GM19025 (cell line): ENCODE measurements at regions not wholly inside any gene's neighbourhood (a gene's known extent, or its start where the extent isn't known, plus 50 kb on each side); places are given as distances from the start of the nearest gene placed in this dataset.

Source experiments
- ATAC-seq: cut with Tn5 transposase; IDR thresholded peaks from one replicate; pipeline ENCODE4 v1.9.1; 2021; ENCODE audit warnings: mild to moderate bottlenecking, low read depth, moderate library complexity; ENCODE audit not compliant: unreplicated experiment

GRCh38 chr1:79312438-79312837, 305.9 kb upstream of the ADGRL4 start:
- no peak for ATAC-seq

GRCh38 chr1:79310609-79311008, 304.1 kb upstream of the ADGRL4 start:
- no peak for ATAC-seq

- ATAC-seq, result no peak
These were observed 297.6 kb upstream of the ADGRL4 start for GRCh38 chr1:79304131-79304530.

GRCh38 chr1:79303040-79303439, 296.5 kb upstream of the ADGRL4 start:
- no peak for ATAC-seq

GRCh38 chr1:79302380-79302930, 295.9 kb upstream of the ADGRL4 start:
- ATAC-seq, result no peak

GRCh38 chr1:79295967-79296366, 289.4 kb upstream of the ADGRL4 start:
- ATAC-seq, result no peak

- no peak for ATAC-seq
These were observed 287.1 kb upstream of the ADGRL4 start for GRCh38 chr1:79293611-79294010.

- no peak for ATAC-seq
These were observed 284.5 kb upstream of the ADGRL4 start for GRCh38 chr1:79290927-79291474.

- no peak for ATAC-seq
These were observed 281.5 kb upstream of the ADGRL4 start for GRCh38 chr1:79287982-79288381.

- no peak for ATAC-seq
These were observed 279.1 kb upstream of the ADGRL4 start for GRCh38 chr1:79285667-79286066.

- no peak for ATAC-seq
These were observed 276.9 kb upstream of the ADGRL4 start for GRCh38 chr1:79283451-79283850.

- no peak for ATAC-seq
These were observed 274.9 kb upstream of the ADGRL4 start for GRCh38 chr1:79281442-79281841.

GRCh38 chr1:79271759-79272158, 265.2 kb upstream of the ADGRL4 start:
- no peak for ATAC-seq

GRCh38 chr1:79264975-79265818, 258.7 kb upstream of the ADGRL4 start:
- ATAC-seq, result no peak

GRCh38 chr1:79264285-79264684, 257.8 kb upstream of the ADGRL4 start:
- ATAC-seq, result no peak

GRCh38 chr1:79262745-79263258, 256.3 kb upstream of the ADGRL4 start:
- ATAC-seq, result no peak

GRCh38 chr1:79259390-79260336, 253.1 kb upstream of the ADGRL4 start:
- no peak for ATAC-seq

- no peak for ATAC-seq
These were observed 248.9 kb upstream of the ADGRL4 start for GRCh38 chr1:79255421-79255820.

GRCh38 chr1:79252598-79252997, 246.1 kb upstream of the ADGRL4 start:
- ATAC-seq, result no peak

GRCh38 chr1:79239840-79240239, 233.3 kb upstream of the ADGRL4 start:
- no peak for ATAC-seq
